Panc1 (cell line): ENCODE measurements at regions not wholly inside any gene's neighbourhood (a gene's known extent, or its start where the extent isn't known, plus 50 kb on each side); places are given as distances from the start of the nearest gene placed in this dataset.

ENCODE experiments used
- ATAC-seq: fragments of 200-7000 bp; cut with Tn5 transposase; 2 replicates; pipeline ENCODE4 v1.9.1; 2020; ENCODE audit warnings: mild to moderate bottlenecking, moderate library complexity
- BruUV-seq: library from RNA; stranded (reverse); fragments of 400-500 nt; replicated peaks from 2 replicates; lab custom pipeline; 2021; lab: Mats Ljungman, UMichigan
- CTCF ChIA-PET: fragments of 300-600 bp; sonication (Branson Sonifier 250); formaldehyde crosslinking; loops from one replicate; lab custom pipeline; 2022; ENCODE audit warnings: antibody characterized with exemption; lab: Charles Lee
- POLR2A ChIA-PET: fragments of 300-600 bp; sonication (Branson Sonifier 250); formaldehyde crosslinking; loops from one replicate; lab custom pipeline; 2022; ENCODE audit warnings: antibody characterized with exemption; lab: Charles Lee
- DNase-seq: peaks from one replicate; pipeline ENCODE4 v3.0.0-alpha.2; 2010; ENCODE audit warnings: low read depth, low spot score
- H3K27ac ChIP-seq: 2 replicates; pipeline ENCODE4 v1.5.1; 2011; ENCODE audit warnings: mild to moderate bottlenecking, low read length, inconsistent platforms
- H3K27me3 ChIP-seq: fragments of 200-500 bp; sonication (Bioruptor generic); 2 replicates; pipeline ENCODE4 v1.6.0; 2014; ENCODE audit warnings: low read length, inconsistent platforms; ENCODE audit not compliant: control insufficient read depth, insufficient read depth
- H3K36me3 ChIP-seq: fragments of 200-500 bp; sonication (Bioruptor generic); 2 replicates; pipeline ENCODE4 v1.5.1; 2014; ENCODE audit warnings: inconsistent platforms, mild to moderate bottlenecking, low read length, moderate library complexity; ENCODE audit not compliant: control insufficient read depth, insufficient read depth
- H3K4me1 ChIP-seq: 2 replicates; pipeline ENCODE4 v1.5.1; 2011; ENCODE audit warnings: inconsistent platforms, mild to moderate bottlenecking, low read length, moderate library complexity; ENCODE audit not compliant: control insufficient read depth, insufficient read depth
- H3K4me3 ChIP-seq, 2 experiments: 2 replicates each; pipeline ENCODE4 v1.5.1; 2011 to 2012; ENCODE audit warnings: low read depth in 2 of 2, low read length in 2 of 2, mild to moderate bottlenecking in 2 of 2, inconsistent platforms in 1 of 2, moderate library complexity in 1 of 2
- H3K9me3 ChIP-seq: fragments of 200-500 bp; sonication (Bioruptor generic); 2 replicates; pipeline ENCODE4 v1.5.1; 2014; ENCODE audit warnings: low read depth, mild to moderate bottlenecking, inconsistent platforms, low read length, moderate library complexity; ENCODE audit not compliant: control insufficient read depth, insufficient read depth
- CTCF ChIP-seq: fragments of 450-650 bp; IDR thresholded peaks from 2 replicates; pipeline ENCODE4 v1.5.1; 2017; ENCODE audit warnings: mild to moderate bottlenecking
- POLR2AphosphoS5 ChIP-seq: IDR thresholded peaks from 2 replicates; pipeline ENCODE4 v1.6.1; 2012; ENCODE audit warnings: mild to moderate bottlenecking, low read depth, low read length, moderate library complexity
- REST ChIP-seq, 2 experiments: IDR thresholded peaks; 2 replicates each; pipeline ENCODE4 v1.6.1; 2011 to 2012; ENCODE audit warnings: low read depth in 2 of 2, control low read depth in 1 of 2, low read length in 1 of 2, mild to moderate bottlenecking in 1 of 2, moderate library complexity in 1 of 2; ENCODE audit not compliant: insufficient read depth in 1 of 2
- SIN3A ChIP-seq: IDR thresholded peaks from 2 replicates; pipeline ENCODE4 v1.6.1; 2012; ENCODE audit warnings: low read depth, mild to moderate bottlenecking, low read length, moderate library complexity, borderline replicate concordance; ENCODE audit not compliant: insufficient read depth
- TCF7L2 ChIP-seq: IDR thresholded peaks from 2 replicates; pipeline ENCODE4 v1.6.1; 2011; ENCODE audit warnings: mild to moderate bottlenecking, low read depth, low read length, inconsistent platforms
- in situ Hi-C: cut with HindIII; loops from 2 replicates; pipeline ENCODE4 v1.10.0; 2016; ENCODE audit warnings: low sequenced_read_pairs, low pct_unique_long_range_greater_than_20kb
- intact Hi-C: fragments of 100-400 bp; cut with micrococcal nuclease; formaldehyde crosslinking; loops from one replicate; pipeline ENCODE4 v1.10.0; 2022; ENCODE audit not compliant: unreplicated experiment

GRCh38 chr3:176759815-176760506, 437.3 kb downstream of the TBL1XR1 start:
- no peak for TF ChIP-seq REST (IDR thresholded peaks at IDR 0.05; ENCODE audit: insufficient read depth in 1 of 2, low read depth in 2 of 2, low read length in 1 of 2)
- no peak for TF ChIP-seq POLR2AphosphoS5
- TF ChIP-seq SIN3A: no peak
- TF ChIP-seq CTCF: no peak
- no peak for TF ChIP-seq TCF7L2
- H3K27ac ChIP-seq: no peak overlapping the region
- no TSS peak for BruUV-seq
- POLR2A ChIA-PET: no interaction called here
- CTCF ChIA-PET: no interaction called here
- intact Hi-C loops: no loop called here
- H3K4me3 ChIP-seq: no peak overlapping the region
- no peaks in the 10 kb centered on the region for H3K9me3 ChIP-seq
- no peaks in the 10 kb centered on the region for H3K36me3 ChIP-seq
- no peaks in the 10 kb centered on the region for H3K27me3 ChIP-seq
- H3K4me1 ChIP-seq: no peaks in the 10 kb centered on the region
- in situ Hi-C loops: no loop called here
- no peak for ATAC-seq
- DNase-seq: no peak

- Histone ChIP-seq H3K36me3 (no peaks in the 10 kb centered on the region), H3K27me3 (no peaks in the 10 kb centered on the region), H3K9me3 (no peaks in the 10 kb centered on the region), H3K27ac (no peak overlapping the region), H3K4me1 (no peaks in the 10 kb centered on the region), H3K4me3 (no peak overlapping the region)
- no peak for TF ChIP-seq TCF7L2
- no peak for TF ChIP-seq REST (IDR thresholded peaks at IDR 0.05; ENCODE audit: insufficient read depth in 1 of 2, low read depth in 2 of 2, low read length in 1 of 2)
- TF ChIP-seq POLR2AphosphoS5: no peak
- TF ChIP-seq SIN3A: no peak
- in situ Hi-C loops (no loop called here), intact Hi-C loops (no loop called here)
- DNase-seq: no peak
- no TSS peak for BruUV-seq
- ChIA-PET CTCF (no interaction called here), POLR2A (no interaction called here)
- no peak for ATAC-seq
These were observed 439.9 kb downstream of the TBL1XR1 start for GRCh38 chr3:176757429-176757828.
